Stimulated activated CD4-positive, alpha-beta T cell treated with anti-CD3 and anti-CD28 coated beads, Interleukin-15, amount 100 ng/mL, for 48 hours (primary cell): ENCODE measurements at regions not wholly inside any gene's neighbourhood (a gene's known extent, or its start where the extent isn't known, plus 50 kb on each side); places are given as distances from the start of the nearest gene placed in this dataset.
"Not testable (repeated sequence)": the region's sequence is repeated elsewhere in the genome, so short reads cannot be mapped to it uniquely, and the experiment has no call there.

Experiments used
- DNase-seq, 2 donors: peaks; one replicate each; pipeline ENCODE4 v3.0.0-alpha.2; 2020; ENCODE audit warnings: low read depth in 2 of 2

DNA sequence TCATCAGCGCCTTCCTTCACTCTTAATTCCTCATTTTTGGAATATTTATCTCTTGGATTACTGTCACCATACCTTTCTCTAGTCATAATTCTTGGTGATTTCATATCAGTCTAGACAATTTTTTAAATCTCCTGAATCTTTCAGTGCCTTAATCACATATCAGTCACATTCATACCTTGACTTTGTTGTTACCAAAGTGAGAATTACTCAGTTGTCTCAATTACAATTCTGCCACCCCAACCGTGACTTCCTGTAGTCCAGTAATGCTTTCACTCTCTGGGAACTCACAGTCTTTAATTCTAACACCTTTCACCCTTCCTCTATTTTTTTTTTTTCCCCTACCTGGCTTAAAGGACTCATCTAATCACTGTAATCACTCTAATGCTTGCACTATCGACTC, 1275.3 kb upstream of the TENM3 start:
- no peak for DNase-seq

- DNase-seq = no peak
Observed at GRCh38 chr4:180973894-180974293, 1269.3 kb upstream of the TENM3 start.

- no peak for DNase-seq
Observed at GRCh38 chr4:180990931-180991330, 1252.3 kb upstream of the TENM3 start.

DNA sequence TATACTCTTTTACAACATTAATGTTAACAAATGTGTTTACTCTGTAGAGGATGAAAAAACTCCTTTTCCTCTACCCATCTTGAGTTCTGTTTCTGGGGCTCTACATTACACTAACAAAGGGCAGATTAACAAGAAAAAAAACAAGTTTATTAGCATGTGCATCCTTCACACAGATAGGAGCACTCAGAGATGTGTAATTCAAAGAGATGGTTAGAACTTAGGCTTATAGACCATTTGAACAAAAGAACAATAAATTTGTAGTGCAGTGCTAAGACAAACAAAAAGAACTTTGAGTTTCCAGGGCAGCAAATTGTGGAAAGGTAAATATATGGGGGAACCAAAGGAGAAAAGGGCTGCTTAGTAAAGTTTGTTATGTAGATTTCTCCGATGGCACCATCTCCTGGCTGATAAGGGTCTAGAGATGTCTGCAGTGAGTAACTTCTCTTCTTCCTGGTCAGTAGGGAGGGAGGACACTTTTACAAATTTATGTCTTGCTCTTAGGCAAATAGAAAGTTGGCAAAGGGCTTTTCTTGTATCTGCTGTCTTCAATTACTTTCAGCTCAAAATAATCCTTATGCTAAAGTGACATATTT, 1249.9 kb upstream of the TENM3 start:
- DNase-seq = no peak

GRCh38 chr4:180994722-180995121, 1248.5 kb upstream of the TENM3 start:
- DNase-seq = no peak

- no peak for DNase-seq
Observed at GRCh38 chr4:180999217-180999616, 1244.0 kb upstream of the TENM3 start.

- no peak for DNase-seq
Observed at GRCh38 chr4:181004056-181004455, 1239.1 kb upstream of the TENM3 start.

DNA sequence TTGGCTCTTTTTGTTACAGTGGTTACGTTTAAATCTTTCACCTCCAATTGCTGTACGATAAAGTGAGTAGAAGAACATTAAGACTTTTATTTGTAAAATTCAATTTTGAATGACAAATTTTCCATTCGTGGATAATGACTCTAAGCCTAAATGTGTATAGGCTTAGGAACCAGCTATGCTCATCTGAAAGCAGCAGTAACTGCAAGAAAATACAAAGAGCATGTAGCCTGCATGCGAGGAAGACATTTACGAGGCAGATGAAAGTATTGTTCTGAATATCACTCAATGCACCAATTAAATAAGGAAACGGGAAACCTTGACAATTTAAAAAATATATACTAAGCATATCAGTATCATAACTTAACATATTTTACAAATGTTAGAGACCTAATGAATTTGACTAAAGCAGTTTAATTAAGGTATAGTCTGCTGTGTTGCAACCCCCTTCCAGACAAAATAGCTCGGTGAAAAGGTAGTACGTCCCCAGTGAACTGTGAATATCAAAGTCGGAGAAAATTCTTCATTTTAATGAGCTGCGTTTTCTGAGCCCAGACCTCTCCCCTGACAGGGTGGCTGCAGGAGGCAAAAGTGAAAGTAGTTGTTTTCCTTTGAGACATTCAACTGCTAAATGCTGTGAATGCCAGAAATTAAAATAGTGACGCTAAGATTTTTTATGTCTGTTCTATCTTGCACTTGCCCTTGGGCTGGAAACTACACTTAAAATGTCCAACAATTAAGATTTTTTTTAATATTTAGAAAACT, 1236.5 kb upstream of the TENM3 start:
- DNase-seq = no peak

GRCh38 chr4:181007751-181008150, 1235.5 kb upstream of the TENM3 start:
- DNase-seq = no peak

GRCh38 chr4:181008164-181008563, 1235.0 kb upstream of the TENM3 start:
- DNase-seq = no peak

DNA sequence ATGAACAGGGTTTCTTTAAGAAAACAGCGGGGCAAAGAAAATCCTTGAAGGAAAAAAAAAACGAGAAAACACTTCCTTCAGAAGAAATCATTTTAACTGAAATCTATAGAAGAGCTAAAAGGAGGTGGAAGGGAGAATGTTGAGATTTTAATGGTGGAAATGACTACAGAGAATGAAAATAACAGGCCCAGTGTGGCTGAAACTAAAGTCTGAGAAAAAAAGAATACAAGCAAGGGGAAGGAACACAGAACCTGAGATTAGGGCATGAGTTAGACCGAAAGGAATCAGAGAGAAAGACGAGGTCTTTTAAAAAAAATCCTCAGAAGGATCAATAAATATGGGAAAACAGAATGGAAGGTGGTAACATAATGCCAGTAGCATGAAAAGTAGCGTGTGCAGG, 1230.0 kb upstream of the TENM3 start:
- DNase-seq = no peak

GRCh38 chr4:181017038-181017437, 1226.2 kb upstream of the TENM3 start:
- no peak for DNase-seq

GRCh38 chr4:181018472-181018871, 1224.7 kb upstream of the TENM3 start:
- no peak for DNase-seq

GRCh38 chr4:181018913-181019312, 1224.3 kb upstream of the TENM3 start:
- DNase-seq = no peak

GRCh38 chr4:181020456-181020855, 1222.7 kb upstream of the TENM3 start:
- no peak for DNase-seq

- DNase-seq = no peak
Observed at GRCh38 chr4:181021213-181021612, 1222.0 kb upstream of the TENM3 start.

- DNase-seq = not testable (repeated sequence)
Observed at GRCh38 chr4:181030135-181030921, 1212.9 kb upstream of the TENM3 start.

DNA sequence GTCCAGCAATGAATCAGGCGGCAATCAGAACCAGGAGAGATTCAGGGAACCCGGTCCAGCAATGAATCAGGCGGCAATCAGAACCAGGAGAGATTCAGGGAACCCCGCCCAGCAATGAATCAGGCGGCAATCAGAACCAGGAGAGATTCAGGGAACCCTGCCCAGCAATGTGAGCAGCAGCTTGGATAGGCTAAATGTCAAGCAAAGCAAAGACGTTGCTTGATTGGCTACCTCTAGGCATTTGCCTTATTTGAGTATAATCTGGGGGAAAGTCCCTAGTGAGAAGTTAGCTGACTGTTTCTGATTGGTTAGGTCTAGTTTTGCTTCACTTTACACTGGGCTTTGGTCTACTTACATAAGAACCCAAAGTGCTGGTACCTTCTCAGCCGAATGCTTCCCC, 1212.2 kb upstream of the TENM3 start:
- no peak for DNase-seq

DNA sequence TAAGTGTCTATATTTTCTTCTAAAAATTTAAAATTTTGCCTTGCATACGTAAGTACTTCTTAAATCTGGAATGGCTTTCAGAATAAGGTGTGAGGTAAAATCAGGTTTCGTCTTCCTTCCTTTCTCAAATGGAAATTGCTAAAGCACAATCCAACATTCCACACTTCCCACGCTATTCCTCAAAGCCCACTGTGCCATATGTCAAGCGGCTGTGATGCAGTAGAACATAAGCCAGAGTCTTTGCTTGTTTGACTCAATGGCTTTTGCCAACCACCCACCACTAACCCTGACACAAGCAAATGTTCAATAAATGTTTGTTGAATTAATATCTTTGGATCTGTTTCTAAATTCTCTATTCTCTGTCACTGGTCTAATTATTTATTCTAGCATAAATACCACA, 1199.7 kb upstream of the TENM3 start:
- DNase-seq = no peak

- no peak for DNase-seq
Observed at GRCh38 chr4:181046809-181047208, 1196.4 kb upstream of the TENM3 start.

DNA sequence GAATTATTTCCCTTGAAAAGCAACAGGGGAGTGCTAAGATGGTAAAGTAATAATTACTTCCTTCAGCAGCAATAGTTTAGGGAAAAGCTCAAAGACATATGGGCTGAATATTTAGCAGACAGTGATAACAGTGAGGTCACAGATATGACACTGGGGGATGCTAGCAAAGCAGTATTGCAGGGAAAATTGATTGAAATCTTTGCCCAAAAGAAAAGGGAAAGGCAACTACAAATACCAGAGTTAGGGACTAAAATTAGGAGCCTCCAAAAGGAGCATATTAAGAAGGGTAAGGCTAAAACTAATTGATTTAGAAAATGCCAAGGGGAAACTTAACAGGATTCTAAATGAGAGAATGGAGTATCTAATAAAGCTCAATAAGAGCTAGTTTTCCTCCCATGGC, 1191.3 kb upstream of the TENM3 start:
- no peak for DNase-seq

DNA sequence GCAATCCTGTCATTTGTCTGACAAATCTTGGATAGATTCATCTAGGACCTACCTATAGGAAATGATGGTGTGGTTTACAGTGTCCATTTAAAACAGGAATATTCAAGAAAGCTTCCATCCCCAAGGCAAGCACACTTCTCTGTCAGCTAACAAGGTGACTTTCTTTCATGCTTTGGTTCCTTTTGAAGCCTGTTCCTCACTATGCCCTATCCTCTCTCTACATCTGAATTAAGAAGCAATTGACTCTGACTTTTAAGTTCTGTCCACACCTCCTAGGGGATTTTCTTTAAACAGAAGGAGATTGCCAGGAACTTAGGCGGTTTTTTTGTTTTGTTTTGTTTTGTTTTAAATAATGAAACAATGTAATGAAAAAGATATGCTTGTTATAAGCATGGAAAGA, 1181.4 kb upstream of the TENM3 start:
- DNase-seq = no peak

DNA sequence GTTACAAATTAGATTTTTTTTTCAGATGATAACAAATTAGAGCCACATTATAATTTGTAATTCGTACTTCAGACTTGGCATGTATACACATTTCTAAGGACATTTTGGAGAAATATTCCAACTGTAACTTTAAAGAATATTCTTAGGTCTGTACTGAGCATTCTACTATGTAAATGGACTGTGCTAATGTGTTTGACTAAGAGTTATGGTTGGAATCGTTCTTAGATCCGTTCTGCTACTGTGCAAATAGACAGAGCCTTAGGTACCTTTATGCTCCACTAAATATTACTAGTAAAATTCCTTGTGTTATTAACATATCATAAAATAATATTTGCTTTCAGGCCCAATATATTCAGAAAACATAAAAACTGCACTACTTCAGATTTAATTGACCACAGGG, 1180.0 kb upstream of the TENM3 start:
- no peak for DNase-seq
